H1 (cell line): ENCODE measurements at regions not wholly inside any gene's neighbourhood (a gene's known extent, or its start where the extent isn't known, plus 50 kb on each side); places are given as distances from the start of the nearest gene placed in this dataset.

Source experiments
- CBX5 ChIP-seq: fragments of 300-800, 300-1000 bp; sonication (generic); IDR thresholded peaks from 2 replicates; pipeline ENCODE4 v1.7.1; 2016; ENCODE audit warnings: antibody characterized with exemption, low read length, low read depth
- JUND ChIP-seq: IDR thresholded peaks from 2 replicates; pipeline ENCODE4 v1.6.1; 2011; ENCODE audit warnings: mild to moderate bottlenecking, improper control_type of control experiment, low read length
- RBBP5 ChIP-seq: IDR thresholded peaks from 2 replicates; pipeline ENCODE4 v1.7.1; 2012; ENCODE audit warnings: low read depth, mild to moderate bottlenecking, inconsistent platforms, low read length, moderate library complexity, borderline replicate concordance
- RXRA ChIP-seq: IDR thresholded peaks from 2 replicates; pipeline ENCODE4 v1.6.1; 2011; ENCODE audit warnings: low read depth, mild to moderate bottlenecking, low read length, moderate library complexity; ENCODE audit not compliant: insufficient read depth
- SAP30 ChIP-seq: fragments of 300-600 bp; sonication (generic); IDR thresholded peaks from 2 replicates; pipeline ENCODE4 v1.7.1; 2012; ENCODE audit warnings: low read length, moderate library complexity, mild to moderate bottlenecking, inconsistent platforms; ENCODE audit not compliant: insufficient read depth, insufficient replicate concordance
- ZNF274 ChIP-seq: IDR thresholded peaks from 2 replicates; pipeline ENCODE4 v1.7.0; 2012; ENCODE audit warnings: low read length, borderline replicate concordance; ENCODE audit errors: extremely low read depth

GRCh38 chr11:121797496-121797895 is 318.5 kb downstream of the BLID start (continued):
- TF ChIP-seq JUND: no peak
- no peak for TF ChIP-seq CBX5
- TF ChIP-seq ZNF274: no peak
- TF ChIP-seq SAP30: no peak
- TF ChIP-seq RXRA: no peak
- no peak for TF ChIP-seq RBBP5
